ENCODE measurements at regions not wholly inside any gene's neighbourhood (a gene's known extent, or its start where the extent isn't known, plus 50 kb on each side); places are given as distances from the start of the nearest gene placed in this dataset.

DNA sequence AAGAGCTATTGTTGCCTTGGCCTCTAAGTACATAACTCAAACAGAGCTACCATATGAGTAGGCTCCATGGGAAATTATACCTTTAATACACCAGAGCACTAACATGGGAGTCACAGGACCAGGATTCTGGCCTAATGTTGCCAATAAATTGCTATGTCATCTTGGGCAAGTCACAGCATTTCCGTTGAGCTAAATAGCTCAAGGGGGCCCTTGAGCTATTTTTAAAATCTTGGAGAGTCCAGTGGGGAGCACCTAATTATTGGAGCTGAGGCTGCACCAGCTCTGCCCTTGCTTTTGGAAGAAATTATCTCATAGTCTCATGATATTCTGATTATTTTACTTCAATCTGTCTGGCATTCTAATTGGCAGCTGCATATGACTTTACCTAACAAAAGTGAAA, 350.8 kb downstream of the ENC1 start:
- intact Hi-C loops (cut with micrococcal nuclease; ENCODE audit: unreplicated experiment) = no loop called here
- CTCF ChIA-PET = interaction anchor here (0.5 kb wide), 1 partner anchor 43 kb away, joined by 3 read pairs; no protein-coding TSS in a partner anchor

GRCh38 chr5:74289238-74289637, 351.3 kb downstream of the ENC1 start:
- no TSS peak for BruUV-seq (replicated peaks)
- intact Hi-C loops (cut with micrococcal nuclease; ENCODE audit: unreplicated experiment) = no loop called here
- H3K4me3 Mint-ChIP-seq (ENCODE audit: low read depth, unreplicated experiment) = no peak overlapping the region
- H3K9me3 Mint-ChIP-seq (ENCODE audit: low read depth, unreplicated experiment) = no peaks in the 10 kb centered on the region
- TF ChIP-seq, protein P1, sequence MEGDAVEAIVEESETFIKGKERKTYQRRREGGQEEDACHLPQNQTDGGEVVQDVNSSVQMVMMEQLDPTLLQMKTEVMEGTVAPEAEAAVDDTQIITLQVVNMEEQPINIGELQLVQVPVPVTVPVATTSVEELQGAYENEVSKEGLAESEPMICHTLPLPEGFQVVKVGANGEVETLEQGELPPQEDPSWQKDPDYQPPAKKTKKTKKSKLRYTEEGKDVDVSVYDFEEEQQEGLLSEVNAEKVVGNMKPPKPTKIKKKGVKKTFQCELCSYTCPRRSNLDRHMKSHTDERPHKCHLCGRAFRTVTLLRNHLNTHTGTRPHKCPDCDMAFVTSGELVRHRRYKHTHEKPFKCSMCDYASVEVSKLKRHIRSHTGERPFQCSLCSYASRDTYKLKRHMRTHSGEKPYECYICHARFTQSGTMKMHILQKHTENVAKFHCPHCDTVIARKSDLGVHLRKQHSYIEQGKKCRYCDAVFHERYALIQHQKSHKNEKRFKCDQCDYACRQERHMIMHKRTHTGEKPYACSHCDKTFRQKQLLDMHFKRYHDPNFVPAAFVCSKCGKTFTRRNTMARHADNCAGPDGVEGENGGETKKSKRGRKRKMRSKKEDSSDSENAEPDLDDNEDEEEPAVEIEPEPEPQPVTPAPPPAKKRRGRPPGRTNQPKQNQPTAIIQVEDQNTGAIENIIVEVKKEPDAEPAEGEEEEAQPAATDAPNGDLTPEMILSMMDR (IDR thresholded peaks at IDR 0.05; ENCODE audit: unreplicated experiment) = no peak
- no peak for DNase-seq
- no peaks in the 10 kb centered on the region for H3K27me3 Mint-ChIP-seq (ENCODE audit: unreplicated experiment)
- H3K4me1 Mint-ChIP-seq (ENCODE audit: low read depth, unreplicated experiment) = peaks cover 14% of the 10 kb centered on the region
- no peaks in the 10 kb centered on the region for H3K36me3 Mint-ChIP-seq (ENCODE audit: insufficient read depth, unreplicated experiment)
- CTCF ChIA-PET = no interaction called here
- H3K27ac Mint-ChIP-seq (ENCODE audit: unreplicated experiment) = no peak overlapping the region

More for the DNA sequence above, 350.8 kb downstream of the ENC1 start:
- DNase-seq = no peak
- no TSS peak for BruUV-seq (replicated peaks)
- Mint-ChIP-seq H3K27ac (ENCODE audit: unreplicated experiment) (no peak overlapping the region), H3K9me3 (ENCODE audit: low read depth, unreplicated experiment) (no peaks in the 10 kb centered on the region), H3K4me1 (ENCODE audit: low read depth, unreplicated experiment) (peaks cover 14% of the 10 kb centered on the region), H3K36me3 (ENCODE audit: insufficient read depth, unreplicated experiment) (no peaks in the 10 kb centered on the region), H3K4me3 (ENCODE audit: low read depth, unreplicated experiment) (no peak overlapping the region), H3K27me3 (ENCODE audit: unreplicated experiment) (no peaks in the 10 kb centered on the region)
- TF ChIP-seq, protein P1 (IDR thresholded peaks at IDR 0.05; ENCODE audit: unreplicated experiment) = no peak

DNA sequence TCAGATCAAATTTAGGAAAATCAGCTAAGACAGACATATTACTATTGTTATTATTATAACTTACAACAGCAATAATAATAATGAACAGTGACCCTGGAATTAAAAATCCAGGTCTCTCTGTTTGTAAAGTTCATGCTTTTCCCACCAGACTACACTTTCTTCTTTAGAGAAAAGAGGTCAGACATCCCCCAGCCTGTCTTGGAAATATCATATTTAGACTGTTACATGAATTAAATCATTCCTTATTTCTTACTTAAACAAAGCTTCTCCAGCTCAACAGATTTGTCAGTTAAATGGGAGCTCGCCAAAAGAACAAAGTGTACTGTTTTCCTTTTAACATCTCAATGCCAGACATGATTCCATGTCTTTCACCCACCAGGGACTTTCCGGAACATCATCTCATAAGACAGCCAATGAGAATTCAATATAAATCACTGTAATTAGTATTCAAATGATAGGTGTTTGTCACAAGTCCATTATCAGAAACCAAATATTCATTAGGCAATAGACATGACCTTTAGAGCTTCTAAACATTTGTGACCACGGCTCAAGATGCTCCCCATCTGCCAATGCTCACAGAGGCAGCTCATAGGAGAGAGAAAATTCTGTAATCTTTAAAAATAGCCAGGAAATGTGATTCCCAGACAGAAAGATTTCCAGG, 351.9 kb downstream of the ENC1 start:
- intact Hi-C loops (cut with micrococcal nuclease; ENCODE audit: unreplicated experiment) = no loop called here
- Mint-ChIP-seq H3K4me1 (ENCODE audit: low read depth, unreplicated experiment) (peaks cover 14% of the 10 kb centered on the region), H3K36me3 (ENCODE audit: insufficient read depth, unreplicated experiment) (no peaks in the 10 kb centered on the region), H3K27me3 (ENCODE audit: unreplicated experiment) (no peaks in the 10 kb centered on the region), H3K4me3 (ENCODE audit: low read depth, unreplicated experiment) (no peak overlapping the region), H3K27ac (ENCODE audit: unreplicated experiment) (no peak overlapping the region), H3K9me3 (ENCODE audit: low read depth, unreplicated experiment) (no peaks in the 10 kb centered on the region)
- CTCF ChIA-PET = no interaction called here
- BruUV-seq (replicated peaks) = no TSS peak
- DNase-seq = no peak
- TF ChIP-seq, protein P1 (IDR thresholded peaks at IDR 0.05; ENCODE audit: unreplicated experiment) = no peak

DNA sequence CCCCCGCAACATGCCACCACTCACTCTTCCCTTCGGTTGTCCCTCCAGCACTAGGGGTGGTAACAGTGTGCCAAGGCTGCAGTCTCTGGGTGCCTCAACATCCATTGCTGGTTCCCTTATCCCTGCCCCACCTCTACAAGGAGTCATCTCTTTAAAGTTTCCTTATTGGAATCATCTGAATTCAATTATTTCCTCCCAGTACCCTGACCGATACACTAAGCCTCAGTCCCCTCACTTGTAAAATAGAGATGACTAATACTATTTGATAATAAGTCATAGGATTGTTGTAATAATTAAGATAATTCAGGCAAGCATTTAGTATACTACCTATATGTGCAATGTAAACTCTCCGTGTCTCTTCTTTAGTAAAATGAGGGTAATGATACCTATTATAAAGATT, 352.5 kb downstream of the ENC1 start:
- peaks cover 14% of the 10 kb centered on the region for H3K4me1 Mint-ChIP-seq (ENCODE audit: low read depth, unreplicated experiment)
- DNase-seq = no peak
- H3K27me3 Mint-ChIP-seq (ENCODE audit: unreplicated experiment) = no peaks in the 10 kb centered on the region
- CTCF ChIA-PET = no interaction called here
- intact Hi-C loops (cut with micrococcal nuclease; ENCODE audit: unreplicated experiment) = no loop called here
- no peaks in the 10 kb centered on the region for H3K9me3 Mint-ChIP-seq (ENCODE audit: low read depth, unreplicated experiment)
- H3K27ac Mint-ChIP-seq (ENCODE audit: unreplicated experiment) = no peak overlapping the region
- no TSS peak for BruUV-seq (replicated peaks)
- no peaks in the 10 kb centered on the region for H3K36me3 Mint-ChIP-seq (ENCODE audit: insufficient read depth, unreplicated experiment)
- H3K4me3 Mint-ChIP-seq (ENCODE audit: low read depth, unreplicated experiment) = no peak overlapping the region
- TF ChIP-seq, protein P1 (IDR thresholded peaks at IDR 0.05; ENCODE audit: unreplicated experiment) = no peak

Data from Calu3 (cell line).